ENCODE measurements at regions not wholly inside any gene's neighbourhood (a gene's known extent, or its start where the extent isn't known, plus 50 kb on each side); places are given as distances from the start of the nearest gene placed in this dataset.
"Not testable (repeated sequence)": the region's sequence is repeated elsewhere in the genome, so short reads cannot be mapped to it uniquely, and the experiment has no call there.

GRCh38 chr12:65678172-65678571 lies 146.1 kb upstream of the HMGA2 start:
- not testable (repeated sequence) for DNase-seq (ENCODE audit: low read depth in 2 of 2)

GRCh38 chr12:65681226-65681625 lies 143.1 kb upstream of the HMGA2 start:
- DNase-seq (ENCODE audit: low read depth in 2 of 2) = no peak

- no peak for DNase-seq (ENCODE audit: low read depth in 2 of 2)
Measured at GRCh38 chr12:65682112-65682511, 142.2 kb upstream of the HMGA2 start.

- no peak for DNase-seq (ENCODE audit: low read depth in 2 of 2)
Measured at GRCh38 chr12:65684906-65685305, 139.4 kb upstream of the HMGA2 start.

GRCh38 chr12:65685514-65685913 lies 138.8 kb upstream of the HMGA2 start:
- DNase-seq (ENCODE audit: low read depth in 2 of 2) = no peak

GRCh38 chr12:65689508-65689907 lies 134.8 kb upstream of the HMGA2 start:
- DNase-seq (ENCODE audit: low read depth in 2 of 2) = no peak

DNA sequence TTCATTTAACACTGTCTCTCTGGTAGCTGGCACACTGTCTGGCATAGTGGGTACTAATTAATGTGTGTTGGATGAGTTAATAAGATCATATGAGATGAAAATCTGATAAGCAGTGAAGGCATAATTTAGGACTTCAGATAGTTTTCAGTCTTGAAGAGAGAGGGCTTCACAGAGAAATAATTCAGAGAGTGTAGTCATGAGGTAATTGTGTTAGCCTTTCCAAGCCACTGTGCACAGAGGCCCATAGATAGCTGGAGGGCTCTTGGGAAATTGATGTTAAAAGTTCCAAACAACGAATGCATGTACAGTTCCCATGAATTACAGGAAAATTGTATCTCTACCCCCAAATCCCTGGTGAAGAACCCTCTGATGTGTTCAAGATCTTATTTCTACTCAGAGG lies 133.8 kb upstream of the HMGA2 start:
- DNase-seq (ENCODE audit: low read depth in 2 of 2) = no peak

DNA sequence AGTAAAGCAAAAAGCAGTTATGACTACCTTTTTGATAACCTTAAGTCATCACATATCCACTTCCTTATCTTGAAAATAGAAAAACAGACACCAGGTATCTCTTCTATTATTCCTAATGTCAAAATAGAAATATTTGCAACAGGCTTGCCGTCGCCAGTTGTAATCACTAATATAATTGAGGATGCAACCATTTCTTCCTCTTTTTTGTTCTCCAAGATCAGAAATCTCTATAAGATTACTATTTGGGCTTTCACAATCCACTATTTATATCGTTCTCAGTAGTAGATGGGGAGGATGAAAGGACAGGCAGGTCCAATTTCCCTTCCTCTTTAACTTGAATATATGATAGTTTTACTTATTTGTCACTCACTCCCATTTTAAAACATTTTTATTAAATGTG lies 130.2 kb upstream of the HMGA2 start:
- no peak for DNase-seq (ENCODE audit: low read depth in 2 of 2)

- DNase-seq (ENCODE audit: low read depth in 2 of 2) = no peak
Measured at GRCh38 chr12:65695113-65695865, 129.0 kb upstream of the HMGA2 start.

- DNase-seq (ENCODE audit: low read depth in 2 of 2) = no peak
Measured at GRCh38 chr12:65696227-65696626, 128.1 kb upstream of the HMGA2 start.

DNA sequence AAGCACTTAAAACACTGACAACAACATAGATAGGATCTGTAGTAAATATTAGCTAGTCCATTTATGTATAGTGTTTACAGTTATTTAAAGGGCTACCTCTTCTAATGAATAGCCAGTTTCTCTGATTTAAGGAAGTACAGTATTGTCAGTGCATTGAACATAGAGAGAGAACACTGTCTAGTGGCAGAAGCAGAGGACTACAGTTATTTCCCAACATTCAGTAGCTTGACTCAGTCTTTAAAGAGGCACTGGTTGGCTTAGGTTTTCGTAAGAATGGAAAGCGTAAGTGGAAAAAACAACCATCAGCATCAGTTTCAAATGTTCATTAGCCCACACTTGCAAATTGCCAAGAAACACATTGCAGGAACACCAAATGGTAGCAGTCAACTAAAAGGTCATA lies 125.0 kb upstream of the HMGA2 start:
- DNase-seq (ENCODE audit: low read depth in 2 of 2) = no peak

DNA sequence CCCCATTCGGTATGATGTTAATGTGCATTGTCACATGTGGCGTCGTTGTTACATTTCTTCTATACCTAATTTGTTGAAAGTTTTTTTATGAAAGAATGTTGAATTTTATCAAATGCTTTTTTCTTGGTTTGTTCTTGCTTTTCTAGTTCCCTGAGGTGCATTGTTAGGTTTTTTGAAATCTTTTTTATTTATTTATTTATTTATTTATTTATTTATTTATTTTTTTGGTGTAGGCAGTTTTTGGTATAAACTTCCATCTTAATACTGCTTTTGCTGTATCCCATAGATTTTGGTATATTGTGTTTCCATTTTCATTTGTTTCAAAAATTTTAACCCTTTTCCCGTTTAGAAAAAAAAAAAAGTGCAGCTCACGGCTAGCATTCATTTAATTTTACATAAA lies 121.1 kb upstream of the HMGA2 start:
- DNase-seq (ENCODE audit: low read depth in 2 of 2) = no peak

GRCh38 chr12:65705380-65705876 lies 118.9 kb upstream of the HMGA2 start:
- no peak for DNase-seq (ENCODE audit: low read depth in 2 of 2)

- DNase-seq (ENCODE audit: low read depth in 2 of 2) = no peak
Measured at GRCh38 chr12:65707051-65707450, 117.2 kb upstream of the HMGA2 start.

- DNase-seq (ENCODE audit: low read depth in 2 of 2) = no peak
Measured at GRCh38 chr12:65712260-65713004, 111.9 kb upstream of the HMGA2 start.

GRCh38 chr12:65715961-65716360 lies 108.3 kb upstream of the HMGA2 start:
- DNase-seq (ENCODE audit: low read depth in 2 of 2) = no peak

DNA sequence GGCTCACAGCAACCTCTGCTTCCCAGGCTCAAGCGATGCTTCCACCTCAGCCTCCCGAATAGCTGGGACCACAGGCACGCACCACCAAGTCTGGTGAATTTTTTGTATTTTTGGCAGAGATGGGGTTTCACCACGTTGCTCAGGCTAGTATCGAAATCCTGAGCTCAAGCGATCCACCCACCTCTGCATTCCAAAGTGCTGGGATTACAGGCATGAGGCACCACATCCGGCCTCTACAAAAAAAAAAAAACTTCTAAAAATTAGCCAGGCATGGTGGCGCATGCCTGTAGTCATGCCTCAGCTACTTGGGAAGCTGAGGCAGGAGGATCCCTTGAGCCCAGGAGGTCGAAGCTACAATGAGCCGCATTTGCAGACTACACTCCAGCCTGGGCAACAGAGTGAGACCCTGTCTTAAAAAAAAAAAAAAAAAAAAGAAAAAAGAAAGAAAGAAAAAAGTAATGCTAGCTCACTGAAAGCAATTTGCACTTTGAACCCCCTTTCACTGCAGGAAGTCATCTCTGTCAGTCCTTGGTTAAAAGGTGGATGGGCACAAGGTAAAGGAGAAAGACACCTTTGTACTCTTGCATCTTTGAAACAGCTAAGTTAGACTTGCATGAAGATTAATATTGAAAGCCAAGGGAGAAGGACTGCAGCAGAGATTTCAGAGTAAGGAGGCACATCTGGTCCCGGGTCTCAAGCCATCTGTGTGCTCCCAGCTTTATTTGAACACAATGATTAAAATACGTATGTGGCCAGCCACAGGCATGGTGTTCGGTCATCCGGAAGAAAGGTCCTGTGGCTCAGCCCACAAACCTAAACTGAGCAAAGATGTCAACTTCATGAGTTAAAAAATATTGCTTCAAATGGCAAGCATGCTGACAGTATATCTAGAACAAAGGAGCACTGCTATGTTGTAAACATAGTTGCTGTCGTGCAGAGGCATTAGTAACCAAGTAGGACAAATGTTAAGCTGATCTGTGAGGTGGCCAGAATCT lies 103.8 kb upstream of the HMGA2 start:
- no peak for DNase-seq (ENCODE audit: low read depth in 2 of 2)

- DNase-seq (ENCODE audit: low read depth in 2 of 2) = no peak
Measured at GRCh38 chr12:65721541-65722190, 102.6 kb upstream of the HMGA2 start.

GRCh38 chr12:65725376-65725775 lies 98.9 kb upstream of the HMGA2 start:
- DNase-seq (ENCODE audit: low read depth in 2 of 2) = no peak

DNA sequence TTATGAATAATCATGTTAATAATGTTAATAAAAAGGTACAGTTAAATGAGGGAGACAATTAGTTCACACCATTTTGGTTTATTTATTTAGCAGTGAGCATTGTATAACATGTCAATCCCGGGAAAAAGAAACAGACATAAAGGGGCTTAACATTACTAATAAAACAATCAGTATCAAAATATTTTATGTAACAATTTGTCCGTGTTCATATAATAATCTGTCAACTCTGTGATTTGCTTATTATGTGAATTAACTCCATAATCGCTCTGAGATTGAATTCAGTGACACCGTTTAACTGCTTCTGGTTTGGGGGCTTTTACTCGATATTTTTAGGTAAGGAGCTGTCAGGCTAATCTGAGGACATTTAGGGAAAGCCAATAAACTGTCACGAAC lies 95.8 kb upstream of the HMGA2 start:
- DNase-seq (ENCODE audit: low read depth in 2 of 2) = no peak
